ENCODE measurements at regions not wholly inside any gene's neighbourhood (a gene's known extent, or its start where the extent isn't known, plus 50 kb on each side); places are given as distances from the start of the nearest gene placed in this dataset.

- TF ChIP-seq L3MBTL2 (conservative IDR thresholded peaks at IDR 0.05) (no peak), PKNOX1 (IDR thresholded peaks at IDR 0.05) (no peak), FOXA1 (IDR thresholded peaks at IDR 0.05) (no peak), ELF4 (IDR thresholded peaks at IDR 0.05) (no peak), FOXK2 (IDR thresholded peaks at IDR 0.05) (no peak), NFRKB (IDR thresholded peaks at IDR 0.05) (no peak), TARDBP (IDR thresholded peaks at IDR 0.05) (no peak), LEF1 (IDR thresholded peaks at IDR 0.05; ENCODE audit: borderline replicate concordance) (no peak), BHLHE40 (IDR thresholded peaks at IDR 0.05; ENCODE audit: borderline replicate concordance) (no peak), CTBP1 (IDR thresholded peaks at IDR 0.05; ENCODE audit: borderline replicate concordance) (no peak), HDGF (IDR thresholded peaks at IDR 0.05; ENCODE audit: borderline replicate concordance) (no peak), SP1 (IDR thresholded peaks at IDR 0.05) (no peak)
- ChIA-PET POLR2A (interaction anchor here (0.9 kb wide), 1 partner anchor 23 kb away, joined by 3 read pairs; no protein-coding TSS in a partner anchor), CTCF (interaction anchor here (0.6 kb wide), 2 partner anchors 324 to 602 kb away, joined by 3 read pairs; no protein-coding TSS in a partner anchor)
- DNase-seq (ENCODE audit: extremely low spot score), result no peak
Measured at GRCh38 chr1:30641572-30642353, 81.6 kb downstream of the MATN1 start.

GRCh38 chr1:30639881-30640452 is 83.4 kb downstream of the MATN1 start:
- ChIA-PET POLR2A (no interaction called here), CTCF (interaction anchor here (1.4 kb wide), 1 partner anchor 260 kb away, joined by 6 read pairs; no protein-coding TSS in a partner anchor)
- no peak for TF ChIP-seq ZNF384 (IDR thresholded peaks at IDR 0.05)
- TF ChIP-seq FOXK2 (IDR thresholded peaks at IDR 0.05), result no peak
- TF ChIP-seq BHLHE40 (IDR thresholded peaks at IDR 0.05; ENCODE audit: borderline replicate concordance), result no peak
- TF ChIP-seq FOXA1 (IDR thresholded peaks at IDR 0.05), result no peak
- no peak for DNase-seq (ENCODE audit: extremely low spot score)

GRCh38 chr1:30638811-30639210 is 84.6 kb downstream of the MATN1 start:
- TF ChIP-seq FOXK2 (IDR thresholded peaks at IDR 0.05) (no peak), SUZ12 (IDR thresholded peaks at IDR 0.05) (no peak), HDGF (IDR thresholded peaks at IDR 0.05; ENCODE audit: borderline replicate concordance) (no peak), PKNOX1 (IDR thresholded peaks at IDR 0.05) (no peak), FOXA1 (IDR thresholded peaks at IDR 0.05) (no peak)
- ChIA-PET CTCF (interaction anchor here (1.4 kb wide), 1 partner anchor 258 kb away, joined by 6 read pairs; no protein-coding TSS in a partner anchor), POLR2A (no interaction called here)
- DNase-seq (ENCODE audit: extremely low spot score), result no peak

GRCh38 chr1:30638086-30638485 is 85.3 kb downstream of the MATN1 start:
- ChIA-PET POLR2A (no interaction called here), CTCF (no interaction called here)
- DNase-seq (ENCODE audit: extremely low spot score), result no peak
- TF ChIP-seq CTBP1 (IDR thresholded peaks at IDR 0.05; ENCODE audit: borderline replicate concordance) (no peak), SP1 (IDR thresholded peaks at IDR 0.05) (no peak), FOXK2 (IDR thresholded peaks at IDR 0.05) (no peak), NFRKB (IDR thresholded peaks at IDR 0.05) (no peak), BHLHE40 (IDR thresholded peaks at IDR 0.05; ENCODE audit: borderline replicate concordance) (no peak), PKNOX1 (IDR thresholded peaks at IDR 0.05) (no peak), FOXM1 (IDR thresholded peaks at IDR 0.05; ENCODE audit: borderline replicate concordance) (no peak), ELF4 (IDR thresholded peaks at IDR 0.05) (no peak), TARDBP (IDR thresholded peaks at IDR 0.05) (no peak), ARNT (IDR thresholded peaks at IDR 0.05) (no peak), LEF1 (IDR thresholded peaks at IDR 0.05; ENCODE audit: borderline replicate concordance) (no peak), FOXA1 (IDR thresholded peaks at IDR 0.05) (no peak), L3MBTL2 (conservative IDR thresholded peaks at IDR 0.05) (no peak), SUZ12 (IDR thresholded peaks at IDR 0.05) (no peak), ZNF384 (IDR thresholded peaks at IDR 0.05) (no peak), HDGF (IDR thresholded peaks at IDR 0.05; ENCODE audit: borderline replicate concordance) (no peak)

GRCh38 chr1:30637183-30637980 is 86.0 kb downstream of the MATN1 start:
- CTCF ChIA-PET, result no interaction called here
- POLR2A ChIA-PET, result no interaction called here
- DNase-seq (ENCODE audit: extremely low spot score), result no peak
- no peak for TF ChIP-seq HDGF (IDR thresholded peaks at IDR 0.05; ENCODE audit: borderline replicate concordance)
- TF ChIP-seq ARNT (IDR thresholded peaks at IDR 0.05), result no peak
- no peak for TF ChIP-seq FOXK2 (IDR thresholded peaks at IDR 0.05)
- no peak for TF ChIP-seq ELF4 (IDR thresholded peaks at IDR 0.05)

GRCh38 chr1:30636621-30637020 is 86.8 kb downstream of the MATN1 start:
- no peak for DNase-seq (ENCODE audit: extremely low spot score)
- CTCF ChIA-PET, result no interaction called here
- POLR2A ChIA-PET, result no interaction called here
- TF ChIP-seq ELF4 (IDR thresholded peaks at IDR 0.05) (no peak), NFRKB (IDR thresholded peaks at IDR 0.05) (no peak), FOXM1 (IDR thresholded peaks at IDR 0.05; ENCODE audit: borderline replicate concordance) (no peak), HDGF (IDR thresholded peaks at IDR 0.05; ENCODE audit: borderline replicate concordance) (no peak), PKNOX1 (IDR thresholded peaks at IDR 0.05) (no peak), L3MBTL2 (conservative IDR thresholded peaks at IDR 0.05) (no peak), ARNT (IDR thresholded peaks at IDR 0.05) (no peak), BHLHE40 (IDR thresholded peaks at IDR 0.05; ENCODE audit: borderline replicate concordance) (no peak), FOXK2 (IDR thresholded peaks at IDR 0.05) (no peak), SP1 (IDR thresholded peaks at IDR 0.05) (no peak), CTBP1 (IDR thresholded peaks at IDR 0.05; ENCODE audit: borderline replicate concordance) (no peak), LEF1 (IDR thresholded peaks at IDR 0.05; ENCODE audit: borderline replicate concordance) (no peak), ZNF384 (IDR thresholded peaks at IDR 0.05) (no peak), TARDBP (IDR thresholded peaks at IDR 0.05) (no peak), SUZ12 (IDR thresholded peaks at IDR 0.05) (no peak)
